ENCODE measurements at regions not wholly inside any gene's neighbourhood (a gene's known extent, or its start where the extent isn't known, plus 50 kb on each side); places are given as distances from the start of the nearest gene placed in this dataset.
"Not testable (repeated sequence)": the region's sequence is repeated elsewhere in the genome, so short reads cannot be mapped to it uniquely, and the experiment has no call there.

GRCh38 chr2:167686691-167687090 lies 560.7 kb downstream of the STK39 start:
- DNase-seq (ENCODE audit: low read depth in 2 of 2), result no peak

GRCh38 chr2:167681234-167682015 lies 566.0 kb downstream of the STK39 start:
- no peak for DNase-seq (ENCODE audit: low read depth in 2 of 2)

- DNase-seq (ENCODE audit: low read depth in 2 of 2), result no peak
These were observed 569.2 kb downstream of the STK39 start for GRCh38 chr2:167678158-167678557.

GRCh38 chr2:167675906-167676305 lies 571.5 kb downstream of the STK39 start:
- no peak for DNase-seq (ENCODE audit: low read depth in 2 of 2)

- DNase-seq (ENCODE audit: low read depth in 2 of 2), result no peak
These were observed 576.8 kb downstream of the STK39 start for GRCh38 chr2:167670588-167670987.

GRCh38 chr2:167653131-167653530 lies 594.3 kb downstream of the STK39 start:
- no peak for DNase-seq (ENCODE audit: low read depth in 2 of 2)

- no peak for DNase-seq (ENCODE audit: low read depth in 2 of 2)
These were observed 595.0 kb downstream of the STK39 start for GRCh38 chr2:167652401-167652800.

GRCh38 chr2:167651406-167652151 lies 595.8 kb downstream of the STK39 start:
- DNase-seq (ENCODE audit: low read depth in 2 of 2), result no peak

- DNase-seq (ENCODE audit: low read depth in 2 of 2), result no peak
These were observed 600.8 kb downstream of the STK39 start for GRCh38 chr2:167646557-167646956.

GRCh38 chr2:167640096-167640495 lies 607.3 kb downstream of the STK39 start:
- DNase-seq (ENCODE audit: low read depth in 2 of 2), result no peak

GRCh38 chr2:167637741-167638140 lies 609.7 kb downstream of the STK39 start:
- no peak for DNase-seq (ENCODE audit: low read depth in 2 of 2)

- not testable (repeated sequence) for DNase-seq (ENCODE audit: low read depth in 2 of 2)
These were observed 615.1 kb downstream of the STK39 start for GRCh38 chr2:167632271-167632670.

- no peak for DNase-seq (ENCODE audit: low read depth in 2 of 2)
These were observed 620.4 kb downstream of the STK39 start for GRCh38 chr2:167626961-167627360.

- no peak for DNase-seq (ENCODE audit: low read depth in 2 of 2)
These were observed 621.1 kb downstream of the STK39 start for GRCh38 chr2:167626301-167626700.

- DNase-seq (ENCODE audit: low read depth in 2 of 2), result no peak
These were observed 630.4 kb downstream of the STK39 start for GRCh38 chr2:167616997-167617396.

- no peak for DNase-seq (ENCODE audit: low read depth in 2 of 2)
These were observed 633.9 kb downstream of the STK39 start for GRCh38 chr2:167613471-167613870.

GRCh38 chr2:167608487-167608886 lies 638.9 kb downstream of the STK39 start:
- no peak for DNase-seq (ENCODE audit: low read depth in 2 of 2)

GRCh38 chr2:167607731-167608130 lies 639.7 kb downstream of the STK39 start:
- DNase-seq (ENCODE audit: low read depth in 2 of 2), result no peak

GRCh38 chr2:167607211-167607610 lies 640.2 kb downstream of the STK39 start:
- no peak for DNase-seq (ENCODE audit: low read depth in 2 of 2)

GRCh38 chr2:167602122-167602521 lies 645.3 kb downstream of the STK39 start:
- DNase-seq (ENCODE audit: low read depth in 2 of 2), result no peak

- DNase-seq (ENCODE audit: low read depth in 2 of 2), result no peak
These were observed 648.2 kb downstream of the STK39 start for GRCh38 chr2:167599219-167599618.

- DNase-seq (ENCODE audit: low read depth in 2 of 2), result no peak
These were observed 651.4 kb downstream of the STK39 start for GRCh38 chr2:167595839-167596471.

GRCh38 chr2:167595021-167595420 lies 652.4 kb downstream of the STK39 start:
- DNase-seq (ENCODE audit: low read depth in 2 of 2), result no peak

Data from fibroblast of skin of left quadriceps (primary cell).